Stromal cell of bone marrow (primary cell): ENCODE measurements at regions not wholly inside any gene's neighbourhood (a gene's known extent, or its start where the extent isn't known, plus 50 kb on each side); places are given as distances from the start of the nearest gene placed in this dataset.

ENCODE experiments used
- DNase-seq: peaks from one replicate; pipeline ENCODE4 v3.0.0-alpha.2; 2012; ENCODE audit warnings: low read depth

- DNase-seq: no peak
Measured at GRCh38 chr3:35946854-35947515, 307.7 kb downstream of the ARPP21 start.

- DNase-seq: no peak
Measured at GRCh38 chr3:35950021-35950420, 310.7 kb downstream of the ARPP21 start.

GRCh38 chr3:35954413-35954812 is 315.1 kb downstream of the ARPP21 start:
- no peak for DNase-seq

- DNase-seq: peak; percentile 36
Measured at GRCh38 chr3:35965908-35966307, 326.6 kb downstream of the ARPP21 start.

GRCh38 chr3:35966629-35967464 is 327.5 kb downstream of the ARPP21 start:
- DNase-seq: no peak

- DNase-seq: no peak
Measured at GRCh38 chr3:35968043-35968622, 328.8 kb downstream of the ARPP21 start.

- DNase-seq: no peak
Measured at GRCh38 chr3:35969406-35969805, 330.1 kb downstream of the ARPP21 start.

GRCh38 chr3:35970793-35971192 is 331.5 kb downstream of the ARPP21 start:
- DNase-seq: no peak

- DNase-seq: no peak
Measured at GRCh38 chr3:35971686-35972085, 332.4 kb downstream of the ARPP21 start.

GRCh38 chr3:35974872-35975271 is 335.5 kb downstream of the ARPP21 start:
- no peak for DNase-seq

- no peak for DNase-seq
Measured at GRCh38 chr3:35986161-35986560, 346.8 kb downstream of the ARPP21 start.

- no peak for DNase-seq
Measured at GRCh38 chr3:35987386-35987785, 348.1 kb downstream of the ARPP21 start.

- no peak for DNase-seq
Measured at GRCh38 chr3:35992041-35992440, 352.7 kb downstream of the ARPP21 start.

GRCh38 chr3:36011791-36012190 is 368.5 kb upstream of the STAC start:
- no peak for DNase-seq

- DNase-seq: no peak
Measured at GRCh38 chr3:36013425-36013824, 366.9 kb upstream of the STAC start.

- DNase-seq: no peak
Measured at GRCh38 chr3:36025232-36025631, 355.1 kb upstream of the STAC start.

GRCh38 chr3:36032180-36033047 is 347.9 kb upstream of the STAC start:
- no peak for DNase-seq

- no peak for DNase-seq
Measured at GRCh38 chr3:36058404-36059030, 321.8 kb upstream of the STAC start.

GRCh38 chr3:36060950-36061349 is 319.4 kb upstream of the STAC start:
- no peak for DNase-seq

GRCh38 chr3:36063992-36064391 is 316.3 kb upstream of the STAC start:
- DNase-seq: no peak

GRCh38 chr3:36065321-36065720 is 315.0 kb upstream of the STAC start:
- DNase-seq: no peak

GRCh38 chr3:36075491-36075890 is 304.8 kb upstream of the STAC start:
- DNase-seq: peak; percentile 9
